ENCODE measurements at regions not wholly inside any gene's neighbourhood (a gene's known extent, or its start where the extent isn't known, plus 50 kb on each side); places are given as distances from the start of the nearest gene placed in this dataset.

GRCh38 chr1:219467524-219467923 lies 145.4 kb downstream of the ZC3H11B start:
- no peak for ATAC-seq (ENCODE audit: low FRiP score)
- no peak for TF ChIP-seq CTCF (IDR thresholded peaks at IDR 0.05)
- DNase-seq (ENCODE audit: low spot score), result no peak

- no peak for TF ChIP-seq CTCF (IDR thresholded peaks at IDR 0.05)
- DNase-seq (ENCODE audit: low spot score), result no peak
- ATAC-seq (ENCODE audit: low FRiP score), result no peak
These were observed 146.1 kb downstream of the ZC3H11B start for GRCh38 chr1:219466766-219467165.

- ATAC-seq (ENCODE audit: low FRiP score) (no peak), DNase-seq (ENCODE audit: low spot score) (no peak)
- TF ChIP-seq CTCF (IDR thresholded peaks at IDR 0.05), result no peak
These were observed 147.5 kb downstream of the ZC3H11B start for GRCh38 chr1:219465212-219466093.

GRCh38 chr1:219463636-219464035 lies 149.3 kb downstream of the ZC3H11B start:
- ATAC-seq (ENCODE audit: low FRiP score), result no peak
- no peak for TF ChIP-seq CTCF (IDR thresholded peaks at IDR 0.05)
- DNase-seq (ENCODE audit: low spot score), result no peak

- no peak for DNase-seq (ENCODE audit: low spot score)
- TF ChIP-seq CTCF (IDR thresholded peaks at IDR 0.05), result no peak
- no peak for ATAC-seq (ENCODE audit: low FRiP score)
These were observed 150.9 kb downstream of the ZC3H11B start for GRCh38 chr1:219461981-219462400.

- no peak for TF ChIP-seq CTCF (IDR thresholded peaks at IDR 0.05)
- no peak for ATAC-seq (ENCODE audit: low FRiP score)
- no peak for DNase-seq (ENCODE audit: low spot score)
These were observed 151.7 kb downstream of the ZC3H11B start for GRCh38 chr1:219460896-219461815.

Data from omental fat pad (tissue), 3 donors.